Testis (tissue), 2 donors: ENCODE measurements at regions not wholly inside any gene's neighbourhood (a gene's known extent, or its start where the extent isn't known, plus 50 kb on each side); places are given as distances from the start of the nearest gene placed in this dataset.

ENCODE experiments used
- DNase-seq: peaks from one replicate; pipeline ENCODE4 v3.0.0-alpha.2; 2019
- H3K27ac ChIP-seq, 2 donors: fragments of 200-600 bp; sonication (generic); one replicate each; pipeline ENCODE4 v1.5.1; 2019
- H3K27me3 ChIP-seq: fragments of 200-600 bp; sonication (generic); one replicate; pipeline ENCODE4 v1.5.1; 2019
- H3K36me3 ChIP-seq: fragments of 200-600 bp; sonication (generic); one replicate; pipeline ENCODE4 v1.5.1; 2017; ENCODE audit warnings: low read depth; ENCODE audit errors: missing control alignments
- H3K4me1 ChIP-seq: fragments of 200-600 bp; sonication (generic); one replicate; pipeline ENCODE4 v1.5.1; 2019
- H3K4me3 ChIP-seq, 2 donors: fragments of 200-600 bp; sonication (generic); one replicate each; pipeline ENCODE4 v1.5.1; 2017 to 2019
- H3K9me3 ChIP-seq: fragments of 200-600 bp; sonication (generic); one replicate; pipeline ENCODE4 v1.5.1; 2017
- CTCF ChIP-seq, 3 experiments: fragments of 450-650 bp in 2 of 3; fragments of 200-600 bp in 1 of 3; sonication (generic) in 1 of 3; IDR thresholded peaks; one replicate each; pipeline ENCODE4 v1.5.1; 2016 to 2019; ENCODE audit warnings: antibody characterized with exemption in 3 of 3, mild to moderate bottlenecking in 2 of 3, moderate library complexity in 1 of 3
- POLR2A ChIP-seq: fragments of 450-650 bp; IDR thresholded peaks from one replicate; pipeline ENCODE4 v1.6.1; 2017; ENCODE audit warnings: antibody characterized with exemption, mild to moderate bottlenecking, moderate library complexity
- WGBS, 2 donors: methylation state at CpG; one replicate each; pipeline ENCODE4 v1.1.5; 2018; 5-methylcytosine and 5-hydroxymethylcytosine counted together
- intact Hi-C: fragments of 100-400 bp; cut with DNase I; formaldehyde crosslinking; loops from one replicate; pipeline ENCODE4 v1.15.1; 2023; ENCODE audit warnings: low total_unique reads

- H3K4me1 ChIP-seq: no peaks in the 10 kb centered on the region
- no peaks in the 10 kb centered on the region for H3K9me3 ChIP-seq
- WGBS, 2 donors: 59 to 64% methylated on average over 8 to 21 of the region's 21 CpGs
- DNase-seq: no peak
- no peak overlapping the region for H3K27ac ChIP-seq
- H3K4me3 ChIP-seq: no peak overlapping the region
- H3K27me3 ChIP-seq: no peaks in the 10 kb centered on the region
- intact Hi-C loops: no loop called here
- TF ChIP-seq POLR2A: no peak
- TF ChIP-seq CTCF (IDR thresholded peaks at IDR 0.05): no peak
- no peaks in the 10 kb centered on the region for H3K36me3 ChIP-seq
Measured at GRCh38 chr3:84904816-84905555, 53.8 kb upstream of the CADM2 start.

DNA sequence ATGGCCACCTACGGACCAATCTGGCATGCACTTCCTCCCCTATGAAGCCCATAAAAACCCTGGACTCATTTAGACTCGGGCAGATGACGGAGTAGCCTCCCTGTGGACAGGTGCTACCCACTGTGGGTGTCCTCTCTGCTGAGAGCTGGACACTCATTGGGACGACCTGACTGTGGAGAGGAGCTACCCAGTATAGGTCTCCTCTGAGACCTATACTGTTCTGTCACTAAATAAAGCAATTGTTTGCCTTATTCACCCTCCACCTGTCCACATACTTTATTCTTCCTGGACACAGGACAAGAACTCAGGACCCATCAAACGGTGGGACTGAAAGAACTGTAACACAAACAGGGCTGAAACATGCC is 53.3 kb upstream of the CADM2 start:
- DNase-seq: no peak
- intact Hi-C loops: no loop called here
- no peaks in the 10 kb centered on the region for H3K4me1 ChIP-seq
- no peaks in the 10 kb centered on the region for H3K36me3 ChIP-seq
- no peak overlapping the region for H3K4me3 ChIP-seq
- H3K9me3 ChIP-seq: no peaks in the 10 kb centered on the region
- WGBS, 2 donors: 53 to 67% methylated on average over 4 to 5 of the region's 5 CpGs
- no peak for TF ChIP-seq POLR2A
- TF ChIP-seq CTCF (IDR thresholded peaks at IDR 0.05): no peak
- no peaks in the 10 kb centered on the region for H3K27me3 ChIP-seq
- H3K27ac ChIP-seq: no peak overlapping the region

- WGBS, 2 donors: 52 to 59% methylated on average over 3 to 6 of the region's 6 CpGs
- H3K4me3 ChIP-seq: no peak overlapping the region
- H3K9me3 ChIP-seq: no peaks in the 10 kb centered on the region
- intact Hi-C loops: no loop called here
- H3K4me1 ChIP-seq: no peaks in the 10 kb centered on the region
- TF ChIP-seq CTCF (IDR thresholded peaks at IDR 0.05) (no peak), POLR2A (no peak)
- H3K27me3 ChIP-seq: no peaks in the 10 kb centered on the region
- H3K36me3 ChIP-seq: no peaks in the 10 kb centered on the region
- H3K27ac ChIP-seq: no peak overlapping the region
- no peak for DNase-seq
Measured at GRCh38 chr3:84906065-84906464, 52.7 kb upstream of the CADM2 start.
